CD4-positive, alpha-beta T cell treated with Interleukin-4 for 4 hours (primary cell): ENCODE measurements at regions not wholly inside any gene's neighbourhood (a gene's known extent, or its start where the extent isn't known, plus 50 kb on each side); places are given as distances from the start of the nearest gene placed in this dataset.
"Not testable (repeated sequence)": the region's sequence is repeated elsewhere in the genome, so short reads cannot be mapped to it uniquely, and the experiment has no call there.

Source experiments
- DNase-seq: peaks from one replicate; pipeline ENCODE4 v3.0.0-alpha.2; 2020

DNA sequence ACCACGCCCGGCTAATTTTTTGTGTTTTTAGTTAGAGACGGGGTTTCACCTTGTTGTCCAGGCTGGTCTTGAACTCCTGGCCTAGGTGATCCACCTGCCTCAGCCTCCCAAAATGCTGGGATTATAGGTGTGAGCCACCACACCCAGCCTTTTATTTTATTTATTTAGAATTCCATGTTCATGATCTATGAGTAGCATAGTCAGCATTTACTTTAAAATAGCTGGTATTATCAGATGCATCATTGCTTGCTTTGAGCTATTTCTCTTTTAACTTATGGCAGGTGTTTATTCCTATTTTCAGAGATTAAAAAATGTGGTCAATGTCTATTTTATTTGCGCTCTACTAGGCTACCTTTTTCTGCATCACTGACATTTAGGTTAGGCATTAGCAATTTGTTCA is 152.0 kb downstream of the UTRN start:
- no peak for DNase-seq

DNA sequence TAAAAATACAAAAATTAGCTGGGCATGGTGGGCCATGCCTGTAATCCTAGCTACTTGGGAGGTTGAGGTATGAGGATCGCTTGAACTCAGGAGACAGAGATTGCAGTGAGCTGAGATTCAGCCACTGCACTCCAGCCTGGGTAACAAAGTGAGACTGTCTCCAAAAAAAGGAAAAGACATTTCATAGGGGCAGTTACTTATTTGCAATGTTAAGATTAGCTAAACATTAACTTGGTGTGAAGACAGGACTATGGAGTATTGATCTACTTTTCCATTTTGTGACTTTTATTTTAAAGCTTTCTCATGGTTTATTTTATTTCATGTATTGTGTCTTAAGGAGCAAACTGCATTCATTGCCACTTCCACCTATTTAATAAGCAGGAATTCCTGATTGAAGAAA is 153.0 kb downstream of the UTRN start:
- no peak for DNase-seq

DNA sequence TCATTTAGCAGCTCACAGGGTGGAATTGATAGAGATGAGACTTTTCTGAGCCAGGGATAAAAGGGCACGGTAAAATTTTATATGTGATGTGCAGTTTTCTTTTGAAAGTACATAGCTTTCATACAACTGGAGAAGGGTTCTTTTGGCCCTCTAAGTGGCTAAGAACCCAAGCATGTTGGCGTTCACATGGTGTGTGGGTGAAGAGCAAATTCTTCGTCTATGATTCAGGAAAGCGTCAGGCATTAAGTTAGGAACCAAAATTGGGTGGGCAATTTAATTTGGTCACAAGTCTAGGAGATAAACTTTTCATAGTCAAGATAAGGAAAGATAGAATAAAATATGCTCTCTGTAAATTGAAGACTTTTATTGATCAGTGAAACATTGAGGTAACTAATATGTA is 153.9 kb downstream of the UTRN start:
- DNase-seq: no peak

DNA sequence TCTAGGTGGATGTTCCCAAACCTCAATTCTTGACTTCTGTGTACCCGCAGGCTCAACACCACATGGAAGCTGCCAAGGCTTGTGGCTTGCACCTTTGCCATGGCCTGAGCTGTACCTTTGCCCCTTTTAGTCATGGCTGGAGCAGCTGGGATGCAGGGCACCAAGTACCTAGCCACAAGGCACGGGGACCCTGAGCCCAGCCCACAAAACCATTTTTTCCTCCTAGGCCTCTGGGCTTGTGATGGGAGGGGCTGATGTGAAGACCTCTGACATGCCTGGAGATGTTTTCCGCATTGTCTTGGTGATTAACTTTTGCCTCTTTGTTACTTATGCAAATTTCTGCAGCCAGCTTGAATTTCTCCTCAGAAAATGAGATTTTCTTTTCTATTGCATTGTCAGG is 156.7 kb downstream of the UTRN start:
- DNase-seq: not testable (repeated sequence)

DNA sequence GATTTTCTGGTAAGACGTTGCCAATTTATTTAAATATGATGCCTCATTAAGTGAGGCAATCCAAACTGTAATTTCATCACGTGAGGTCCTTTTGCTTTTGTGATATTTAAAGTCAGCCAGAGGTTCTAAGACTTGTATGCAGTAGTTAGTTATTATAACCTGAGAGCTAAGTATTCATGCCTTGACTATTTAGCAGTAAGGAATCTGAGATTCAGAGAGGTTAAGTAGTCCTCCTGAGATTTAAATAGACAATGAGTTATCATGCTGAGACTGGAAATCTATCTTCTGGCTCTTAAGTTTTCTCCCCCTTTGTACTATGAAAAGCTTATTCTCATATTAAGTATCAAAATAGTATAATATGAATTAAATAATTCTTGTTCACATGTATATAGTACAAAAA is 158.0 kb downstream of the UTRN start:
- no peak for DNase-seq

DNA sequence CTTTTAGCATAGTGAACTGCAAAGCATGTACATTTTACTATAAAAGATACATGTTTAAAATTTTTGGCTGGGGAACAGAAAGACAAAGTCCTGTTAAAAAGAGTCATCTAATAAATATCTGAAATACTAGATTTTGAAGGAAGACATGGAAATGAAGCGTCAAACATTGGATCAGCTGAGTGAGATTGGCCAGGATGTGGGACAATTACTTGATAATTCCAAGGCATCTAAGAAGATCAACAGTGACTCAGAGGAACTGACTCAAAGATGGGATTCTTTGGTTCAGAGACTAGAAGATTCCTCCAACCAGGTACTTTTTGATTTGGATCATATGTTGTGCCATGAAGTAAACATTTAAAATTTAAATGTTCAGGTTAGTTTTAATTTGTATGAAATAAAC is 162.3 kb downstream of the UTRN start:
- no peak for DNase-seq

DNA sequence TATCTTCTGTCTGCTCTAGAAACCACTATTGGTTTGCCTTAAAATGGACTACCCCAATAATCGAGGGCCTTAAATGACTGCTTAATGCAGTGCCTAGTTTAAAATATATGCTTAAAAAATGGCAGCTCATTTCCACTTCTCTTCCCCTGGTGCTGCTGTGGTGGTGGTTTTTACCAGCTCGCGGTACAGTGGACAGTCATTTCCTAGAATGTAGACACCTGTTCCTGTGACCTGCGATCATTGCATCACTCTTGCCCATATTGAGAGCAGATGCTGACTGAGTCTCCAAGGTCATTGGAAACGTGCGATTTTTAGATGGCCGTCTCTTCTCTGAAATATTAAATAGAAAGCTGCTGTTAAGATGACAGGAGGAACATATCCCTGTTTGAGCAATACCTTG is 164.1 kb downstream of the UTRN start:
- no peak for DNase-seq

DNA sequence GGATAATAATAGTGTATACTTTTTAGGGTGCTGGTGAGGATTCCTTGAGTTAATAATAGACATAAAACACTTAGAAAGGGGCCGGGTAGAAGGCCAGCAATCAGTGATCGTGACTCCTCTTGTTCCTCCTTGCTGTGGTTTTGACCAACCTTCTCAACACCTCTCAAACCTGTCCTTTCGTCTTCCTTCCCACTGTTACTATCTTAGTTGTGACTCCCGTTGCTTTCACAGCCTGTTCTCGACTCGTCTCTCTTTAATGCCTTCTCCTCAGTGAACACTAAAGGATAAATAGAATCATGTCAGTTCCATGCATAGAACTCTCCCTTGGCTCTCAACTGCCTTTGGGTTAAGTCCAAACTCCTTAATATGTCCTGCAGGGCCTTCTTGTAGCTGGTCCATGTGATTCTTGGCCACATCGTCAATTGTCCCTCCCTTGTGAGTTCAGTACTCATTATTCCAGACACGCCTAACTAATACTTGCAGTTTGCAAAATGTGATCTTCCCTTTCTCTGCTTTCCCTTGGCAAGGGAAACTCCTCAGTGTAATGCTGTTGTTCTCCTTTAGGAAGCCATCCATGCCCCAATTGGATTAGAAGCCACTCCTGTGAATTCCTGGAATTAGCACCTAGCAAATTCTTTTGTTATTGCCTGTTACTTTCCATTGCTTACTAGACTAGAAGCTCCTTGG is 164.9 kb downstream of the UTRN start:
- DNase-seq: no peak

DNA sequence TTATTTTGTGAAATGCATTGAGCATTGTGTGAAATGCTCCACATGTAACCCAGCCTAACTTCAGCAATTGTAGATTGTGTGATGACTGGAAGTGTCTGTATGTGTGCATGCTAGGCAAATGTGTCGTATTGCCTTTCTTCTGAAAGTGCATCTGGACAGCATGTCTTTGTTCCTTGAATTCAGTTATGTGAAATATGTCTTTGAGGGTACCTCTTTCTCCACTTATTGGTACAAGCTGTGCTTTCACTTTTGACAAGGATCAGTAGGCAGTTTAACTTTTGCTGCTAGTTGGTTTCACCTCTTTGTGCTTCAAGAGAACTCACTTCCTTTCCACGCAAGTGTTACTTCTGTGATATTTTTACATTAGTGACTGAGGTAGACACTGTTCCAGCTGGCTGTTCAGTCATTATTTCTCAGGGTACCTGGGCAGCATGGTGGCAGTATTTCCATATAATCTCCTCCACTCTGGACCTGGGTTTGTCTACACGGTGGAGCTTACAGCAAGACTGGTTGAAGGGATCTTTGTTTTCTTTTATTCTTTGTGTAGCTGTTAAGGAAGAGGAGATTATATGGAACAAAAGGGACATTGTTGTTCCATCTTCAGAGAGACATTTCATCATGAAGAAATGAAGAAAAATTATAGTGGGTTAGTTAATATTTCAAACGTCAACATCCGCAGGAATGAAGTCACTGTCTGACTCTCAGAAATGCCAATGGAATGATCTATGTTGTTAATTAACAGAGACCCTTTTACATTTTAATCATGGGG is 175.4 kb downstream of the UTRN start:
- peak; percentile 48 for DNase-seq

DNA sequence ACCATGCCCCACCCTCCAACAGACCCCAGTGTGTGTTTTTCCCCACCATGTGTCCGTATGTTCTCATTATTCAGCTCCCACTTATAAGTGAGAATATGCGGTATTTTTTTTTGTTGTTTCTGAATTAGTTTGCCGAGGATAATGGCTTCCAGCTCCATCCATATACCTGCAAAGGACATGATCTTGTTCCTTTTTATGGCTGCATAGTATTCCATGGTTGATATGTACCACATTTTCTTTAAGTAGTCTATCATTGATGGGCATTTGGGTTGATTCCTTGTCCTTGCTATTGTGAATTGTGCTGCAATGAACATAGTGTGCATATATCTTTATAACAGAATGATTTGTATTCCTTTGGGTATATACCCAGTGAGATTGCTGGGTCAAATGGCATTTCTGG is 176.9 kb downstream of the UTRN start:
- DNase-seq: no peak

DNA sequence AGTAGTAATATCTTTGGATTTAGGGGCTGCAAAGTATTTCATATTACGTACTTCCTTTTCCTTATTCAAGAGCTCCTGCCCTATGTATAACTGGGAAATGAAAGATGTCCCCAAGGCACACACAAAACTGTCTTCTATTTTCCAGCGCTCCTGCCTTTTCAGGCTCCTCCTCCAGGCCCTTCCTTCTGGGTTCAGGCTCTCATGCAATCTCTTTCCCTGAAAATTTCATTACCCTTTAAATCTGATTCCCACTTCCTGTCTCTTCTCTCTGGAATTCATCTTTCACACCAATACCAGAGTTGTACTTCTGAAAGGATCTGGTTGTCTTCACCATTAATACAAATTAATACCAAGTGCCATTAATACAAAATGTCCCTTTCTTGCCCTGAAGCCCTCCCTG is 181.6 kb downstream of the UTRN start:
- no peak for DNase-seq

DNA sequence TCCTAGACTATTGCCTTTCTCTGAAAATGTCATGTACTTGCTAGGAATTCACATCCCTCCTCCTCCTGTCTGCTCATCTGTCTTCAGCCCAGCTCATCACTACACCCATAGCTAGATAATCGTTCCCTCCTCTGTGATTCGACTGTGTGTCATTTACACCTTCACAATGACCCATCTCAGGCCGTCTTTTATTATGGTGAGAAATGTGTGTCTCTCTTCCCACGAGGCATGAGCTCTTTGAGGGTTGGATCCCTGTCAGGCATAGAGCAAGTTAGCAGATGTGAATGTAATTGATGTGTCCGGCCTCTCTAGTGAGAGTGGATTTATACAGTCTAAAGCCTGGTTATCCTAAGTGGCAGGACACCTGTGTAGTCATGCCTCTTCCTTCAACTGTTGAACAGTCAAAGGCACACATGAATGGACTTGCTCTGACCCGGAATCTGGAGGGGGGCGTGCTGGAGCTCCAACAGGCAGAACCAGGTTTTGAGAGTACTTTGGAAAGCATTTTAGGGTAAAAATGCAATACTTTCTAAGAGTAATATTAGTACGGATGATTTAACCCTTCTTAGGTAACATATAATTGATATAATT is 182.1 kb downstream of the UTRN start:
- DNase-seq: no peak

DNA sequence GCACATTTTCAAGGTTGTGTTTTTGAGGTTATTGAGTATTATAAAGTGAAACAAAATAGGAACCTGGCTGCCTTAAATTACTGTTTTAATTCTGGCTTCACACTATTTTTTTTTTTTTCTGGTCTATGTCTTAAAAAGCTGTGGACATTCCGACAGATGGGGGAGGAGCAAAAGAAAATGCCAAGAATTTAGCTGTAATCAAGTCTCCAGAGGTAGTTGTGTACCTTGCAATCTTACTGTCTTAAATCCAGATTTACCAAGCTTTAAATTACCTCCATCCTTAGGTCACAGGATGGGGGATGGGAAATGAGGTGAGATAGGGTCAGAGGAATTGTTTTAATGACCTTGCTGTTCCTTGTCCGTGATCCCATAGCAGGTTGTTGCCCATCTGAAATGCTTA is 182.8 kb downstream of the UTRN start:
- DNase-seq: no peak

DNA sequence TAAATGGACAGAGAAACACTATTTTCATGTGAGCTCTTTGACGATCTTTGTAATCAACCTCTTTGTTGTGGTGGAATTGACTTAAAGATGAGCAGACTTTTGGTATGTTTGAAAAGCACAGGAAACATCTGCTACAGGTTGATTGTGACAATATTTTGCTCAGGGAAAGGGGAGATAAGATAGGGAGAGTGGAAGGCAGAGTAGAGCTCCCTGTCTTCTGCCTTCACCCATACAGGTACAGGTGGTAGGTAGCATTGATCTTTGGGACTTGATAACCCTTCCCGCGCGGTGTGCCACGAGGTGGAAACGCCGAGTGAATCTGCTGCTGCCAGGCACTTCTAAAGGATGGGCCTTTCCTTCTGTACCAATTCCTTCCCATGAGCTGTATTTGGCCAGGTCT is 183.6 kb downstream of the UTRN start:
- DNase-seq: peak; percentile 14

DNA sequence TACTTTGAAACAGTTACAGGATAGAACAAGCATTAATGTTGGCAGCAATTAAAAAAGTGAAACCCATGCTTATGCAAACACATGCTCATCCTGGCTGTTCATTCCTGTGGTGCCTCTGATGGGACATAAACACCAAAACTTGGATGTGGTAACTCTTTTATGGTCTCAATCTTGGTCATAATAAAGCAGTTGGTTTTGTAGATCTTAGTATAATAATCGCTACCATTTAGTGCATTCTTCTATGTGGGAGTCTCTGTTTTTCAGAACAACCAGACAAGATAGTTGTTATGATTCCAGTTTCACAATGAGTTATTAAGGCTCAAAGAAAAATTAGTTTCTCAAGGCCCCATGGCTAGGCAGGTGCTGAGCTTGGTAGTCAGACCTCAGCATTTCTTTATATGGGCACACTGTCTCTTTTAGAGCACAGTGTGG is 184.0 kb downstream of the UTRN start:
- DNase-seq: no peak

DNA sequence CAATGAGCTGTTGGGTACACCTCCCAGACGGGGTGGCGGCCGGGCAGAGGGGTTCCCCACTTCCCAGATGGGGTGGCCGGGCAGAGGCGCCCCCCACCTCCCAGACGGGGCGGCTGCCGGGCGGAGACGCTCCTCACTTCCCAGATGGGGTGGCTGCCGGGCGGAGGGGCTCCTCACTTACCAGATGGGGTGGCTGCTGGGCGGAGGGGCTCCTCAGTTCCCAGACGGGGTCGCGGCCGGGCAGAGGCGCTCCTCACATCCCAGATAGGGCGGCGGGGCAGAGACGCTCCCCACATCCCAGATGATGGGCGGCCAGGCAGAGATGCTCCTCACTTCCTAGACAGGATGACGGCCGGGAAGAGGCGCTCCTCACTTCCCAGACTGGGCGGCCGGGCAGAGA is 185.1 kb downstream of the UTRN start:
- DNase-seq: not testable (repeated sequence)

DNA sequence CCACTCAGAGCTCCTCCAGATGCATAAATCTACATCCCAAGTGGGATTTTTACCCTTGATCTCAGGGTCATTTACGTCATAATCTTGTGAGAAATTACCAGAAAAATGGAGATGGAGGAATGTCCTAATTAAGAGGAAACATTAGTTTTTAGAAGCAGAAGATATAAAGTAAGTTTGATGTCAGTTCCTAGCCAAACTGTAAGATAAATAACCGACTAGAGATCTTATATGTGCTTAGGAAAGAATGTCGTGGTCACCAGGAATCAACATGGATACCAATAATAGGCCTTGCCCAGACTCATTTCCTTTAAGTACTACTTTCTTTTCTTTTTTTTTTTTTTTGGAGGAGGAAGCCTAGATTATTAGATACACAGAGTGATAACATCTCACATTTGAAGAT is 186.9 kb downstream of the UTRN start:
- no peak for DNase-seq

DNA sequence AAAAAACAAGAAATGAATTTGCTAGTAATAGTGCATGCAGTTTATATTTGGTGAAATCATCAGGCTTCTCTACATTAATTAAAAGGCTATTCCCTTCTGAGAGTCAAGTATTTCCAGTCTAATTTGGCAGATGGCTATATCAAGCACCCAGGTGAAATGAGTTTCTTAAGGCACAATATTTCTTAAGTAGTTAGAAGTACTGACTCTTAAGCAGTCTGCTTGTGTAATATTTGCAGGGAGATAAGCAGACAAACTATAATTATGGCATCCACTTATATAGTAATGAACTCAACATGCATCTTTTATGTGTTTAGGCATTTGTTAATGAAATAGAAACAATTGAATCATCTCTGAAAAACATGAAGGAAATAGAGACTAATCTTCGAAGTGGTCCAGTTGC is 189.2 kb downstream of the UTRN start:
- no peak for DNase-seq

DNA sequence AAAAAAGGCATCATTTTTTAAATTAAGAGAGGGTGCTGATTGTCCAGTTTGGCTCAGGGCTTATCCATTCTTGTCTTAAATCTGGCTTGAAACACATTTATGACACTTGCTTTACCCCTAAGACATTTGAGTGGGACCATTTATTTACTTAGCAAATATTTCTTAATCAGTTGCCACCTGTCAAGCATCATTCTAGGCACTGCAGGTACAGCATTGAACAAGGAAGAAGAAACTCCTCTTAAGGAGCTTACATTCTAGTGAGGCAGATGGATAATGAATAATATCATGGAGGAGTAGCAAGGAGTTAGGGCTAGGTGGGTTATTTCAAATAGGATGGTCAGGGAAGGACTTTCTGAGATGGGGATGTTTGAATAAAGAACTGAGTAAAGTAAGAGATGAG is 189.8 kb downstream of the UTRN start:
- DNase-seq: no peak

DNA sequence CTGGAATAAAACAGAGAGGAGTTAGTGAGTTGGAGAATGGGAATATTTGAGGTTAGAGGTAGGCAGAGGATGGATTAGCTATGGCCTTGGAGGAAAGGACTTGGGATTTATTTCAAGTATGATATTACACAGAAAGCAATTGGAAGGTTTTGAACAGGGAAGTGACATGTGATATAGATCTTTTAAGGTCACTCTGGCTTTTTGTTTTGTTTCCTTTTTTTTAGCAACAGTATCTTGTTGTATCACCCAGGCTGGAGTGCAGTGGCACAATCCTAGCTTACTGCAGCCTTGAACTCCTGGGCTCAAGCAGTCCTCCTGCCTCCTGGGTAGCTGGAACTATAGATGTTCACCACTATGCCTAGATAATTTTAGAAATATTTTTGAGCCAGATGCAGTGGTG is 190.3 kb downstream of the UTRN start:
- no peak for DNase-seq

DNA sequence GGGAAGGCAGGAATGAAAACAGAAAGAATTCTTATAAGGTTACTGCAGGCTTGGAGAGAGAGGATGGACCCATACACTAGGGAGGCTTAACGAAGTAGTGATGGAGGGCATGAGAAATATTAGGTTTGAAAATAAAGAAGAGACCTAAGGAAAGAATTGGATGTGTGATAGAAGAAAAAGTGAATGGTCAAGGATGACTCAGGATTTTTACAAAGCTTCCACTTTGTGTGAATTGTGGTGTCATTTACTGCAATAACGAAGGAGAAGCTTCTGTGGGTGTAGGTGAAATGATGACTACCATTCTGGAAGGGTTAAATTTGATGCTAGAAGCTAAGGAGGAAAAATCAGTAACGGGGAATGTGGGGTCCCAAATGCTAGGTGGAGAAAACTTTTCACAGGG is 191.2 kb downstream of the UTRN start:
- no peak for DNase-seq

DNA sequence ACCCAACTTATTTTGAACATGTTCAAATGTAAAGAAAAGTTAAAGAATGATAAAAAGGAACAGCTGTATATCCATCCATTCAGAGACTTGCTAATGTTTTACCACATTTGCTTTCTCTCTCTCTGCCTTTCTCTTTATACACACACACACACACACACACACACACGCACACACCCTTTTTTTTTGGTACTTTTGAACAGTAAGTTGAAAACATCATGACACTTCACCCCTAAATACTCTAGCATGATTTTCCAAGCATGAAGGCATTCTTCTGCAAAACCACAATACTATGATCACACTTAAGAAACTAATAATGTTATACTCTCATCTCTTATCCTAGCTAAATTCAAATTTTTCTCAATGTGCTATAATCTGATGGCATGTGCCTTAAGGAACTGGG is 192.3 kb downstream of the UTRN start:
- no peak for DNase-seq

DNA sequence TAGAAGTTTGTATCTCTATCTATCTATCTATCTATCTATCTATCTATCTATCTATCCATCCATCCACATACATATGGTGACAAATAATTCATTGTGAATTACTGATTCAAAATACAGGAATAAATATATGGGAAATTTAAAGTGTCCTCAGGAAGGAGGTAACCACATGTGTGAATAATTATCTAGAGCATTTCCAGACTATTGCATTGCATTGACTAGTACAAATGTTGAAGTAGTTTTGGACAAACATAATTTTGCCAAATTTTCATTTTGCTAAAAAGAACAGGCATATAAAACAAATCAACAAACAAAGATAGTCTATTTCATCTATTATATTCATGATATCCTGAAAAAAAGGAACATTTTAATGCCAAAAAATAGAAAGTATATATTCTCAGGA is 192.7 kb downstream of the UTRN start:
- DNase-seq: no peak

DNA sequence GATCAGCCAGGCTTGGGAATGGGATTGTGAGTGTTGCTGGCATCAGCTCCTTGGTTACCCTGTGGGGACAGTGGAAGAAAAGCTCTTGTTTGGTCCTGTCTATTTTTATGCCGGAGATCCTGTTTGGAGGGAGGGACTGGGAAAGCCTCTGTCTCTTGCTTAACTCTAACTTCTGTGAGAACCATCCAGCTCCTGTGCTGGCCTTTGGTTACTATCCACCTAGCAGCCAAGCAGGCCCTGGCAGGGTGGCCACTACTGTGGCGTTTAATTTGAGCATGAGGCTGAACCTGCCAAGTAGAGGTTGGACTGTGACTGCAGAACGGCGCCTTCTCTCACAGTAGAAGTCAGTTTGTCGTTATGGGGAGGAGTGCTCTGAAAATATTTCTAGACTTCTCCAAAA is 193.3 kb downstream of the UTRN start:
- DNase-seq: no peak

DNA sequence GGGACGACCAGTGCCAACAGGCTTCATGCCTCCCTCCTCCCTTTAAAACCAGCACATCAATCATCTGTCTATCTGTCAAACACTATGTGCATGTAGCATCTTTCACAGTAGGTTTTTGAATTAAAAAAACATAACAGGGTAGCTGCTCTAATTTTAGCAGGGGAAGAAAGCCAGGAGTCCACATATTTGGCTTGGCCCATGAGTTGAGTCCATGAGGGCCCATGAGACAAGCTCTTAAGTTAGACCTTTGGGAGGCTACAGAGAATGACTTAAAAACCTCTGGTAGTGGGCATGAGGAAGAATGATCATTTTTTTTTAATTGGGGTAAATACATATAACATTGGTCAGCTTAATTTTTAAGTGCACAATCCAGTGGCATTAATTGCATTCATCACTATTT is 194.9 kb downstream of the UTRN start:
- DNase-seq: no peak
